Inferior parietal cortex (tissue), 1 donor: ENCODE measurements at regions not wholly inside any gene's neighbourhood (a gene's known extent, or its start where the extent isn't known, plus 50 kb on each side); places are given as distances from the start of the nearest gene placed in this dataset.
A peak's percentile ranks its signal among the peaks of the same experiment; 100 is the strongest.
"Not testable (repeated sequence)": the region's sequence is repeated elsewhere in the genome, so short reads cannot be mapped to it uniquely, and the experiment has no call there.

Experiments
- DNase-seq: peaks from one replicate; pipeline ENCODE4 v3.0.0-alpha.2; 2016; ENCODE audit errors: extremely low spot score

- DNase-seq: no peak
Observed at GRCh38 chr7:10767771-10768170, 205.9 kb upstream of the PHF14 start.

DNA sequence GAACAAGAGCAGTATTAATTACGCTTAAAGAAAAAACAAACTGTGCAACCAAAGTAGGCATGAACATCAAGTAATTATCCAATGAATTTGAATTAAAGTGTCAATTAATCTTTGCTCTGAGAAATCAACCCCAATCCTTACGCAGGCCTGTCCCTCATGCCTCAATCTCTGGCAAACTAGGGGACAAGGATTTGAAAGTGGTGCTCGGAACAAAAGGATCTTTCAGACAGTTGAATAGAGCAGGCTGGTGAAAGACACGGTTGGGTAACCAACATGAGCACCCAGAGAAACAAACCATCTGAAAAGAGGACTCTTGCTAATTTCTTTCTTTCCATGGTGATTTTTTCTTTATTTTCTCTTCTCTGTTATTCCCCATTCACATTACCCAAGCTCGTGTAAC lies 203.5 kb upstream of the PHF14 start:
- peak; percentile 17 for DNase-seq

GRCh38 chr7:10773430-10773829 lies 200.2 kb upstream of the PHF14 start:
- DNase-seq: no peak

- DNase-seq: no peak
Observed at GRCh38 chr7:10779465-10780399, 193.9 kb upstream of the PHF14 start.

- no peak for DNase-seq
Observed at GRCh38 chr7:10780400-10780747, 193.3 kb upstream of the PHF14 start.

DNA sequence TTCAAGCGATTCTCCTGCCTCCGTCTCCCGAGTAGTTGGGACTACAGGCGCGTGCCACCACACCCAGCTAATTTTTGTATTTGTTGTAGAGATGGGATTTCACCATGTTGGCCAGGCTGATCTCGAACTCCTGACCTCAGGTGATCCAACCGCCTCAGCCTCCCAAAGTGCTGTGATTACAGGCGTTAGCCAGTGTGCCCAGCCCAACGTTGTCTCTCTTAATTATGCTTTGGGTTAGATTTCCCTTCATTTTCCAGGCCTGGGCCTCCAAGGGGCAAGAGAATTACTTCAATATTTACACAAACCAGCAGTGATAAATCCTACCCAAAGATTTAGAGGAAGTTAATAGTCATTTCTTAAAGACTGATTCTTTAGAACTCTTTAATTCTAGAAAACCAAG lies 186.7 kb upstream of the PHF14 start:
- DNase-seq: not testable (repeated sequence)

- DNase-seq: no peak
Observed at GRCh38 chr7:10789170-10789569, 184.5 kb upstream of the PHF14 start.

GRCh38 chr7:10790910-10791309 lies 182.8 kb upstream of the PHF14 start:
- no peak for DNase-seq

DNA sequence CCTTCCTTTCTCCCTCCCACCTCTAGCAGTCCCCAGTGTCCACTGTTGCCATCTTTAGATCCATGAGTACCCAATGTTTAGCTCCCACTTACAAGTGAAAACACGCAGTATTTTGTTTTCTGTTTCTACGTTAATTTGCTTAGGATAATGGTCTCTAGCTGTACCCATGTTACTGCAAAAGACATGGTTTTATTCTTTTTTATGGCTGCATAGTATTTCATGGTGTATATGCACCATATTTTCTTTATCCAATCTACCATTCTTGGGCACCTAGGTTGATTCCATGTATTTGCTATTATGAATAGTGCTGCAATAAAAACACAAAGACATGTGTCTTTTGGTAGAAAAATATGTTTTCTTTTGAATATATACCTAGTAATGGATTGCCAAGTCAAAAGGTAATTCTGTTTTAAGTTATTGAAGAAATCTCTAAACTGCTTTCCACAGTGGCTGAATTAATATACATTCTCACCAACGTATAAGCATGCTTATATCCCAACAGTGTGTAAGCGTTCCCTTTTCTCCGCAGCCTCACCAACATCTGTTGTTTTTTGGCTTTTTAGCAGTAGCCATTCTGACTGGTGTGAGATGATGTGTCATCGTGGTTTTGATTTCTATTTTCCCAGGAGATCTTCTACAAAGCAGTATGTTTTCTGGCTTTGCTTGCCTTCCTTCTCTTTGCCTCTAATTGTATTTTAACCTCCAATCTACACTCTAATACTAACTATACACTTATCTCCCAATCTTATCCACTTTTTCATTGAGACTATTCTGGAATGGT lies 179.5 kb upstream of the PHF14 start:
- no peak for DNase-seq

DNA sequence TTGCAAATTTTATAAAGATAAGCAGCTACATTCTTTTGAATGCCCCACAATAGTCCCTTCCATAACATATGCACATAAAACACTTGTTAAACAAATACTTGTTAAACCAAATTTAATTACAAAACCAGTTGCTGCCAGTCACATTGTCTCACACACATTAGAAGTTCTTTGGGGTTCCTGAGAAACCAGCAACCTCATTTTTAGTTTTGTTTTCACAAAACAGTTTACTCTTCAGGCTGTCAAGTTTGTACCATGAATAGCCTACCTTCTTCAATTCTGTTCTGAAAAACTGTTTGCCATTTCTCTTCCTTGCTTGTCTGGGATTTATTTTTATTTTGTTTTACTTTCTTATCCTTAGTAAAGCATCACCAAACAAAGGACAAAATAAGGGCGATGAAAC lies 176.5 kb upstream of the PHF14 start:
- DNase-seq: no peak

DNA sequence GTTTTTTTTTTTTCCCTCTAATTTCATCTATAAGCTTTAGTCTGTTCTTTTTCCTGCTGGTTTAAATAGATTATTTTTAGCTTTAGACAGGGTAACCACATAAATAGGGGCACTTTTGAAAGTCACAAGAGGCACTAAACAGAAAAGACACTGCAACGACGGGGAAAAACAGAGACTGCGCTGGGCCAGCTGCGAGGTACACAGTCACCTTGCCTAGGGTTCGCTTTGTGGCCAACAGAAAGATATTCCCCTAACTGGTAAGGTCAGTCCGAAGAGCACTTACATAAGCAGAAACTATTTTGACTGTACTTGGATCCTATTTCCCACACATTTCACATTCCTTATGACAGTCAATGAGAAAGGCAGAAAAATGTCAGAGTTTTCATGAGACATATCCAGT lies 175.6 kb upstream of the PHF14 start:
- no peak for DNase-seq

GRCh38 chr7:10799475-10799874 lies 174.2 kb upstream of the PHF14 start:
- DNase-seq: no peak

GRCh38 chr7:10802011-10802410 lies 171.7 kb upstream of the PHF14 start:
- DNase-seq: no peak

DNA sequence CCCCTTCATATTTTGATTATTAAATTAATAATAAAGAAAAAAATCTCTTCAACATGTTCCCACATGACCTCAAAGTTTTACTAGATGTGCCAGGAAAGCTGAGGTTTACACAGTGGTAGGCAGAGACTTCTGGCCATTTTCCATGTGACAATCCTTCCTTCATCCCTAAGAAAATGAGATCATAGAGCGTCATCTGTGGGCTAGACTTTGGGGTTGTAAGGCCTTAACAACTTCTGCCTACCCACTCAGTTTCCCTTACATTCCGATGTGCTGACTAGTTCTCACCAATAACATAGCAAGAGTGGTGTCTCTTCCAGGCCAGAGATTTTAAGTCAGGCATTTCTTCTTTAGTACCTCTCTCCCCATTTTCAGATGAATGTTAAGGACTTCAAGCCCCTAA lies 171.1 kb upstream of the PHF14 start:
- DNase-seq: no peak

GRCh38 chr7:10803720-10804119 lies 170.0 kb upstream of the PHF14 start:
- no peak for DNase-seq

GRCh38 chr7:10804770-10805169 lies 168.9 kb upstream of the PHF14 start:
- no peak for DNase-seq

DNA sequence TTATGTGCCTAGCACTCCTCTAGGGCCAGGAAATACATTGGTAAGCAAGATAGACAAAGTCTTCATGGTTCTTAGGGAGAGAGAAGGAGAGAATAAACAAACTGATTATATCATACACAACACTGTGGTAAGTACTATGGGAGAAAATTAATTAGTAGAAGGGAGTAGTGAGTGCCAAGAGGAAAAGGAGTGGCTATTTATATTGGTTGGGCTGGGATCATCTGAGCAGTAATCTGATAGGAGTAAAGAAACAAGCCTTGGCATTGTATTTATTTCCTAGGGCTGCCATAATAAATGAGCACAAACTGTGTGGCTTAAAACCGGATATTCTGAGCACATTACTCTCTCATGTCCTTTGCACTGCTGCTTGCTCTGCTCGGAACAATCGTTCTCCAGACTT lies 158.1 kb upstream of the PHF14 start:
- no peak for DNase-seq

DNA sequence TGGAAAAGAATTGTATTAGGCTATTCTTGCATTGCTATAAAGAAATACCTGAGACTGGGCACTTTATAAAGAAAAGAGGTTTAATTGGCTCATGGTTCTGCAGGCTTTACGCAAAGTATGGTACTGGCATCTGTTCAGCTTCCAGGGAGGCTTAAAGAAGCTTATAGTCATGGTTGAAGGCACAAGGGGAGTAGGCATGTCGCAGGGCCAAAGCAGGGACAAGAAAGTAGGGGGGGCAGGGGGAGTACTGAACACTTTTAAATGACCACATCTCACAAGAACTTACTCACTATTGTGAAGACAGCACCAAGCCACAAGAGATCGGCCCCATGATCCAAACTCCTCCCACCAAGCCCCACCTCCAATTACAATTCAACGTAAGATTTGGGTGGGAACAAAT lies 152.5 kb upstream of the PHF14 start:
- no peak for DNase-seq

GRCh38 chr7:10824154-10824553 lies 149.5 kb upstream of the PHF14 start:
- no peak for DNase-seq

- no peak for DNase-seq
Observed at GRCh38 chr7:10838228-10838627, 135.4 kb upstream of the PHF14 start.

DNA sequence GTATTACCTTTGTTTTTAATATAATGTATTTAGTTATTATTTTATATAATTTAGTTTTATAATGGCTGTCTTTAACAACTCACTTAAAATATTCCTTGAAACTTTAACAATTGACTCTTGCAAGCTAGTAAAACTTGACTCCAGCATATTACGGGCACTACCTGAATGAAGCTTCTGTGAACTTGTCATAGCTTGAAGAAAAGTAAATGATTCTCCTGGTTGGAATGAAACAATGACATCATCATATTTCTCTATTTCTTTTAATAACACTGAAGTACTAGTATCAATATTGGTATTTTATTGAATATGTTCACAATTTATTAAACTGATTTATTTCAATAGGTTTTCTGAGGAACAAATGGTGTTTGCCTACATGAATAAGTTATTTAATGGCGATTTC lies 128.4 kb upstream of the PHF14 start:
- DNase-seq: no peak

- no peak for DNase-seq
Observed at GRCh38 chr7:10855583-10855982, 118.1 kb upstream of the PHF14 start.

DNA sequence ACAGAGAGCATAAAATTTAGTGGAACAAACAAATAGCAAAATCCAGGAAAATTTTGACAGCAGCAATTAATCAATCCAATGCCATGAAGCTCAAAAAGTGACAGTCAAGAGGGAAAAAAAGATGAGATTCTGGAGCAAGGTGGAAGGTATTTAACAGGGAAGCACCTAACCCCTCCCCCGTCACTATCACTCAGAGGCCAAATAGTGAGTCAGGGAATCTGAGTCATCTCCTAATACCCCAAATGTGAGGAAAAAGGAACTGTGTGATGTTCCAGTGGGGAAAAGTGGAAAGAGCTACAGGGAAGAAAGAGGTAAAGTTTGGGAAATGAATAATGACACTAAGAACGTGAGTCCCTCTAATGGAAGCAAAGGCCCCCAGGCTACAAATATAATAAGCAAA lies 113.2 kb upstream of the PHF14 start:
- no peak for DNase-seq
